Middle frontal gyrus (tissue), 1 donor: ENCODE measurements at regions not wholly inside any gene's neighbourhood (a gene's known extent, or its start where the extent isn't known, plus 50 kb on each side); places are given as distances from the start of the nearest gene placed in this dataset.

Experiments
- DNase-seq: peaks from one replicate; pipeline ENCODE4 v3.0.0-alpha.2; 2015; ENCODE audit warnings: low spot score; ENCODE audit errors: extremely low spot score

- DNase-seq, result no peak
These were observed 609.8 kb upstream of the GRAMD2B start for GRCh38 chr5:125813221-125813974.

- DNase-seq, result no peak
These were observed 609.1 kb upstream of the GRAMD2B start for GRCh38 chr5:125814119-125814518.

- no peak for DNase-seq
These were observed 599.6 kb upstream of the GRAMD2B start for GRCh38 chr5:125823572-125823971.

- no peak for DNase-seq
These were observed 597.0 kb upstream of the GRAMD2B start for GRCh38 chr5:125826214-125826613.

DNA sequence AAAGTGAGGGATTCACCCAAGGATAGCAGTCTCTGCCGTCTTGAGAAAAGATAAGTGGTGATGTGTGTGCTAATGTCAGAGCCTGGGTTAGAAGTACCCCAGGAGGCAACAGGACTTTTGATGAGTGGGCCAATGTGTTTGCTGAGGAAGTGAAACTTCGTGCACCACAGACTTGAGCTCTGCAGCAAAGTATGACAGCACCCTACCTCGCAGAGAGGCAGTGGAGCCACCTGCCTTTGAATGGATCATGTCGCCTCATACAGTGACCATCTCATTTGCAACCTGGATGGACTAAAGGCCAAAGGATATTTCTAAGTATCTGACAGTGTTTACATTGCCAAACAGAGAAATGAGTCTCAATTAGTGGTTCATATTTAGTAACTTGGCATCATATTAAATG is 593.9 kb upstream of the GRAMD2B start:
- no peak for DNase-seq

DNA sequence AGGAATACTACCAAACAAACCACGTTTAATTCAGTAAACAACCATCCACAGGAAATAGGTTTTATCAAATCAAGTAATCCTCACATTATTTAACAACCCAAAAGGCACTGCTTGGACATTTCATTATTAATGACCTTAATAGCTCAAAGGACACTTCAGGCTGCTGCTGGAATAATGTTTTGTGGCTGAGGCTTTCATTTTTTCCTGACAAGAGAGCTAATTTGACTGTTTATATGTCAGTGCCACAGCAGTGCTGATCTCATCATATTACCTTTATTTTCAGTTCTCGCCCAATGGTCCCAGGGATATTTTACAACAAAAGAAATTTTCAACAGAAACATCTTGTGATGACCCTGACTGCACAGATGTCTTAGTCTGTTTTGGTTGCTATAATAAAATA is 589.8 kb upstream of the GRAMD2B start:
- no peak for DNase-seq

- no peak for DNase-seq
These were observed 588.6 kb upstream of the GRAMD2B start for GRCh38 chr5:125834438-125835115.

- no peak for DNase-seq
These were observed 587.7 kb upstream of the GRAMD2B start for GRCh38 chr5:125835293-125836172.

- DNase-seq, result no peak
These were observed 587.0 kb upstream of the GRAMD2B start for GRCh38 chr5:125836256-125836655.

DNA sequence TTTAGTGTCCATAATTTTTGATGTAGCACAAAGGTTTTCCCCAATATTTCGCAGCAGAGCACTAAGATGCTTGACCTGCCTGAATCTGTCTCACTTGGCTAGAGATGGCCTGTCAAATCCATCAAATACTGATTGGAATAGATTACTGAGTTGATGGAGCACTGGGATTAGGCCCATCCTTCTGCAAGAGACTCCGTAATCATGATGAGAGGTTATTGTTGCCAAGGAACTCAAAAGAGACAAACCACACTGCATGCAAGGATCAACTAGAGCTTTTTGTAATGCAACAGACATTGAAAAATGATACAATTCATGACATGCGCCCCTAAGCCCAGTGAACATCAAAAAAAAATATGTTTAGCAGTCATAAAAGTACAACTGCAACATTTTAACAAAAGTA is 585.3 kb upstream of the GRAMD2B start:
- DNase-seq, result no peak

DNA sequence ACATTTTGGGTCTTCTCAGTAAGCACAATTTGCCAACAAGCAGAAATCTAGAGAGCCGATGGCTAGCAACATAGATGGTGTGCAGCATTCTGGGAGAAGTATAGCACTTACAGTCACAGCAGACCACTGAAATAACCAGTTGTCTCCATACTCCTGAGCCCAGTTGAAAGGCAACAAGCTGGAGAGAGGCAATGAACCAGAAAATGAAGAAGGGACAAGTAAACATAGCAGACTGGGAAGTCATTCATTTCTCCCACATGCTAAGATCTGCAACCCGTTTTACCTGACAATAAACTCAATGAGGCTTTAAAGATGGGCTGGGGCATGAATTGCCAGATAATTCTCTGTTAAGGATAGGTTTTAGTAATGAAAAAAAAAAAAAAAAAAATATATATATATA is 575.6 kb upstream of the GRAMD2B start:
- no peak for DNase-seq

DNA sequence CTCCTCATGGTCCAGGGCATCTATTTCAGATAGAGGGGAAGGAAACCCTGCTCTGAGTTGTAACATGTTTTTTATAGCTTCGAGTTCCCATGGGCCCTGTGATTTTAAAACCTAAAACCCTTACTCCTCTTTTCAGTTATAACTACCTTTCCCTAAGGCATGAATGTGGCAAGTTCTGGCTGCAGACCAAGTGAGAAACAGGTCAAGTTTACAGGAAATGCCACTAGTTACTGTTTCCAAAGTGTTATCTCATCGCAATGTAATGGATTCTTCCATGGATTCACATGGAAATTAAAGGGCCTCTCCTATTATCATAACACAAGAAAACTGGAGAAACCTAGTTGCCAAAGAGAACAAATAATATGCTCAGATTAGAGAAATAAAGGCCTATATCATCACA is 574.5 kb upstream of the GRAMD2B start:
- no peak for DNase-seq

- DNase-seq, result no peak
These were observed 566.3 kb upstream of the GRAMD2B start for GRCh38 chr5:125856949-125857348.

DNA sequence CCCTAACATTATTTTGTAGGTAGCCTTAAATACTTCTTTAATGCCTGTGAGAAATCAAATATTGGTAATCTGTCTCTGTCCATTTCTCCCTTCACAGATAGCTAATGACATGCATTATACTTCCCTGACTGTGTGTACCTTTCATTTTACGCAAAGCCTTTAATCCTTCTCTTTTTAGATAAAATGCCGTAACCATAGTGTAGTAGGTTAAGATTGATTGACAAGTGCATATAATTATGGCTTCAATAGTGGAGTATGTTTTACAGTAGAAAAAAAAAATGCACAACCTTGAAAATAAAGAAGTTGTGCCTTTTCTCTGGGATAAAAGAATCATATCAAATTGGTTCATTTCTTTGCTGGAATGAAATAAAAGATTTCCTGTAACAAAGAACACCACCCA is 559.6 kb upstream of the GRAMD2B start:
- DNase-seq, result no peak

- DNase-seq, result no peak
These were observed 557.9 kb upstream of the GRAMD2B start for GRCh38 chr5:125865166-125865815.

- no peak for DNase-seq
These were observed 555.2 kb upstream of the GRAMD2B start for GRCh38 chr5:125868036-125868435.

DNA sequence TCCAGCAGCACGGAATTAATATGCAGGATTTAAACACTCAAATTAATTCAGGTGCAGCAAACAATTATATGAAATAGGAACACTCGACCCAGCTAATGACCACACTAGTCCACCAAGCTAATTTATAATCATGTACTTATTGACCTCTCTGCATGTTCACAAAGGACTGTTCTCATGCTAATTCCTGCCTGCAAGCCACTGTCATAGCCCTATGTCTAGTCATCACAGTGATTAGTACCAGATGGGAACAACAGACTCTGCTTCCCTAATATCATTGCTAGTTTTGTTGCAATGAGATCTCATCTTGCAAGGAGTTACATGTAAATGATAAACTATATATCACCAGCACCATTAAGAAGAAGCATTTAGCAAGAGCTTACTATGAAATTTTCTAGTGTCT is 553.0 kb upstream of the GRAMD2B start:
- no peak for DNase-seq

DNA sequence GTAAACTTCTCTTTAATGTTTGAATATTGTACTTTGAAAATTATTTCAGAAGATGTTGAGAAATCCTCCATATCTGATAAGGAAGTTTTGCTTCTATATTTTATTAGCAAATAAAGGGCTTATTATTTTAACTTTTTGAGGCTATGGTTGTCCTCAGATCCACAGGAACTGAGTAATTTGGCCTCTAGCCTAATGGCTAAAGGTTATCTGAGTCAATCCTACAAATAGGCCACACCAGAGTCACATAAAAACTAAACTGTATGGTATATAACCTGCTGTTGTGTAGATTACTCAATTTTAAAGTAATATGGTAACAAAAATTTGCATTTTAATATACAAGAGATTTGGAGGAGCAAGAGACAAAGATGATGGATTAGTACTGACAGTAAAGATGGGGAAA is 549.2 kb upstream of the GRAMD2B start:
- no peak for DNase-seq

DNA sequence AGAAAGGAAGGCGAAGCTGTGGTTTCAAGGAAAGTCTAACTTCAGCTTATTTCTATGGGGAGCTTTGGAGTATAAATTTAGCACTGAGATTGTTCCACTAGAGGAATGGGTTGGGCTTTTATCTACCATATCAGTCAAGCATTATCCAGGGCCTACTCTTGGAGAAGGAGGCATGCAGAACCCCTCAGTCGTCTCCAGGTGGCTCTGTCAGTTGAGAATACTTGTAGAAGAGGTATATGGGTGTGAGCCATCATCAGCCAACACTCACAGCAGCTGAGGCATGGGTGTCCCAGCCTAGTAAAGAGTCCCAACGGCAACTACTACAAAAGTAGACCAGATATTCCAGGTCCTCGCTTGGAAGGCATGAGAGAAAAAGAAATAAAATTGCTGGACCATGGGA is 548.5 kb upstream of the GRAMD2B start:
- DNase-seq, result no peak

DNA sequence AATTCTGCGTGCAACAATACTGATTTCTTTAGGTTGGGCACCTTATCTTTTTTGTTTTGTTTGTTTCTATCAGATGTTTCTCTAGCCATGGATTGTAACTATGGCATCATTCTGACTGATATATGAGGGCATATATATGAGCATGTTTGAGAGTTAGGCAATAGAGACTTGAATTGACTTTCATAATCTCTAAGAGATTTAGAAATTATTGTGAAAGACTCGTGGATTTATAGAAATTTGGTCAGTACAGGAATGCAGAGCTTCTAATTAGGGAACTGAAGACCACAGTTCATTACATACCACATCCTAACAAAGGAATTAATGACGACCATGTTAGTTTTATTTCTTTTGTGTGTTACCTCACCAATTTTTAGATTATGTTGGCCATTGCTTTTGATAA is 546.0 kb upstream of the GRAMD2B start:
- no peak for DNase-seq

DNA sequence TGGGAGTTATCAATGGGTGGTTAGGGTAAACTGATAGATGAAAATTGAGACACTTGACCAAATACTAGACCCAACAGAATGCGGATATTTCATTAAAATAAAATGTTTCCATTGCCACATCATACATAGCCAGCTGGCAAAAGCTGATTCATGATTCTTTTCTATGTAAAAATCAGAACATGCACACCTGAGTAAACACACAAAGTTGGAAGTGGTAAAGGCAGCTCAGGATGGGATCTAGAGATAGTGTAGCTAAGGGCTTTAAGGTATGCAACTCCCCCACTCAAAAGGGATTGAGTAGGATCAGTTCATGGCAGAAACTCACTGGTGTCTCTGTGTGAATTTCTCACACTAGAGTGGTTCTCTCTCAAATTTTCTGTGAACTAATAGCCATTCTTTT is 541.1 kb upstream of the GRAMD2B start:
- DNase-seq, result no peak

DNA sequence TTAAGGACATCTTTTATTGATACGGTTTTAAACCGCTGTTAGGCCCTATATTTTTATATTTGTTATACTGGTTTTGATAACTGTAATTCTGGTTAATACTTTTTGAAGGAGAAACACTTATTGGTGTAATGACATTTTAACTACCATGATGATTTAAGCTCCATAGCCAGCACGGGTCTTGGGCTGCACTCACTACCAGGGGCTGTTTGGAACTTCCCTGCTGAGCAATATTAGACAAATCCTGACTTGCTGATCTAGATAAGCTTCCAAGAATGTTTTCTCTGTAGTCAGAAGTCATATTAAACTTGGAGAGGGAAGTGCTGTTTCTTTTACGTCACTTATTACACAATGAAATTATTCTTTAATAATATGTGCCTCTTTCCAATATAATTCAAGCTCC is 540.0 kb upstream of the GRAMD2B start:
- DNase-seq, result no peak
